ENCODE measurements at regions not wholly inside any gene's neighbourhood (a gene's known extent, or its start where the extent isn't known, plus 50 kb on each side); places are given as distances from the start of the nearest gene placed in this dataset.

DNA sequence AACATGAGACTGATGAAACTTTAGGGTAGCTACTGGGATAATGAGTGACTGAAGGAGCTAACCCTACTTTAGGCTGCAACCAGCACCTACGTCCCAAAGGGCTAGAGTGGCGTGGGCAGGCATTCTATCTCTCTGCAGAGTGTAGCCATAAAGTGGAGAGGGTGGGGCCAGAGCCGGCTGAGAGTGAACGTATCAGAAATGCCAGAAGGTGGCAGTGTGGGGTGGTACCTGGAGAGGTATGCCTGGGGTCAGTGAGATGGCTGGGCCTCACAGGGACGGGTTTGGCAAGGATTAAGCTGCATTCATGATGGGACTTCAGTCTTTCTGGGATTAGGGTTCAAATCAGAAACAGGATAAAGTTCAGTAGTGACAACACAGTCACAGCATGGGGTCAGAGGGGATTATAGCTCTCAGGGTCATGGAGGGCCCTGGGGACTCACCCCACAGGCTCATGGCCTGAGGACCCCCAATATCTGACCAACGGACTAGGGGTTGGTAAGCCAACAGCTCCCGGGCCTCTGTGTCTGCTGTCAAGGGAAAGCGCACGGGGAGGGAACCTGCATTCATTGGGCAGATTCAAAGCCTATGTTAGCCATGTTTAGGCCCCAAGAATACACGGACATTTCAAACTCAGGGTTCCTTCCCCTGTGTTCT, 86.5 kb upstream of the FOXB1 start:
- POLR2A ChIA-PET, result no interaction called here
- WGBS (ENCODE audit: insufficient coverage), result 48% methylated on average over 10 of the region's 10 CpGs
- Histone ChIP-seq H3K9me3 (ENCODE audit: control extremely low read depth in 1 of 3, control insufficient read depth in 2 of 3, insufficient read depth in 1 of 3, low read length in 2 of 3) (peaks cover 0 to 1% (median 0%) of the 10 kb centered on the region in 3 donors), H3K79me2 (ENCODE audit: control insufficient read depth, insufficient read depth, low read length) (no peaks in the 10 kb centered on the region), H2AFZ (ENCODE audit: insufficient read depth, low read depth, low read length, poor library complexity, severe bottlenecking) (peak overlapping the region; percentile 38), H3K4me3 (ENCODE audit: control extremely low read depth in 1 of 5, extremely low read depth in 1 of 5, insufficient read depth in 1 of 5, low read depth in 2 of 5, low read length in 4 of 5) (no peak overlapping the region), H3K36me3 (replicated peaks in 1 of 2; ENCODE audit: control extremely low read depth in 1 of 2, control insufficient read depth in 1 of 2, extremely low read depth in 1 of 2, insufficient read depth in 2 of 2, low read length in 1 of 2) (no peaks in the 10 kb centered on the region), H3K9ac (ENCODE audit: low read length) (no peak overlapping the region), H3K27me3 (replicated peaks in 1 of 4; ENCODE audit: control extremely low read depth in 1 of 4, control insufficient read depth in 3 of 4, insufficient read depth in 4 of 4, low read length in 3 of 4) (no peaks in the 10 kb centered on the region), H4K20me1 (ENCODE audit: control insufficient read depth, insufficient read depth, low read length, poor library complexity, severe bottlenecking) (no peaks in the 10 kb centered on the region), H3K4me2 (replicated peaks; ENCODE audit: low read depth, low read length, poor library complexity, severe bottlenecking) (no peak overlapping the region), H3K27ac (ENCODE audit: low read length in 2 of 2) (no peak overlapping the region), H3K4me1 (ENCODE audit: control insufficient read depth in 2 of 2, insufficient read depth in 2 of 2, low read length in 2 of 2) (no peaks in the 10 kb centered on the region)
- DNase-seq (peak; percentile 42), ATAC-seq (ENCODE audit: low read depth) (no peak)
- no peak overlapping the region for H3K4me3 Mint-ChIP-seq
- H3K9me3 Mint-ChIP-seq (ENCODE audit: insufficient read depth), result no peaks in the 10 kb centered on the region
- CTCF ChIA-PET, result interaction anchor here (0.7 to 2.0 kb wide), 5 partner anchors 11 to 262 kb away, joined by 3 to 8 read pairs (median 4); no protein-coding TSS in a partner anchor
- no peaks in the 10 kb centered on the region for H3K4me1 Mint-ChIP-seq
- no peak for TF ChIP-seq EZH2 (IDR thresholded peaks at IDR 0.05; ENCODE audit: borderline replicate concordance, insufficient read depth, low read depth, low read length, poor library complexity, severe bottlenecking)
- TF ChIP-seq, protein P1, sequence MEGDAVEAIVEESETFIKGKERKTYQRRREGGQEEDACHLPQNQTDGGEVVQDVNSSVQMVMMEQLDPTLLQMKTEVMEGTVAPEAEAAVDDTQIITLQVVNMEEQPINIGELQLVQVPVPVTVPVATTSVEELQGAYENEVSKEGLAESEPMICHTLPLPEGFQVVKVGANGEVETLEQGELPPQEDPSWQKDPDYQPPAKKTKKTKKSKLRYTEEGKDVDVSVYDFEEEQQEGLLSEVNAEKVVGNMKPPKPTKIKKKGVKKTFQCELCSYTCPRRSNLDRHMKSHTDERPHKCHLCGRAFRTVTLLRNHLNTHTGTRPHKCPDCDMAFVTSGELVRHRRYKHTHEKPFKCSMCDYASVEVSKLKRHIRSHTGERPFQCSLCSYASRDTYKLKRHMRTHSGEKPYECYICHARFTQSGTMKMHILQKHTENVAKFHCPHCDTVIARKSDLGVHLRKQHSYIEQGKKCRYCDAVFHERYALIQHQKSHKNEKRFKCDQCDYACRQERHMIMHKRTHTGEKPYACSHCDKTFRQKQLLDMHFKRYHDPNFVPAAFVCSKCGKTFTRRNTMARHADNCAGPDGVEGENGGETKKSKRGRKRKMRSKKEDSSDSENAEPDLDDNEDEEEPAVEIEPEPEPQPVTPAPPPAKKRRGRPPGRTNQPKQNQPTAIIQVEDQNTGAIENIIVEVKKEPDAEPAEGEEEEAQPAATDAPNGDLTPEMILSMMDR (IDR thresholded peaks at IDR 0.05), result no peak
- H3K27me3 Mint-ChIP-seq, result peaks cover 16% of the 10 kb centered on the region
- intact Hi-C loops (cut with micrococcal nuclease), result no loop called here
- H3K27ac Mint-ChIP-seq, result no peak overlapping the region

DNA sequence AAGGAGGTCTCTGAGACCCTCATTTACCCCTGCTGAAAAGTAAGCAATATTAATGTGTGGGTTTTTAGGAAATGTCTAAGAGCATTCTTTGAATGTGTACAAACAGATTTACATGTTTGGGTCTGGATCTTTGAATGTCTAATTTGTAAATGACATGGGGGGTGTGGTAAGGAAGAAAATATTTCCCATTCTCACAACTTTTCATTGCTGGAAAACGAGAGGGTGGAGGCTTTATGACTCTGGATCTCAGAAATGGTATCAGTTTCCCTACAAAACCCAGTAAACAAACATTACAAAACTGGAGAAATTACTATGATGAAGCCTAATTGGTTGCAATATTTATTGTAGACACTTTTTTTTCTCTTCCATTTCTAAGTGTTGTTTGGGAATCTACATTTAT, 98.1 kb upstream of the FOXB1 start:
- no peak for DNase-seq
- no peak overlapping the region for H3K4me3 Mint-ChIP-seq
- H3K9ac ChIP-seq (ENCODE audit: low read length), result no peak overlapping the region
- TF ChIP-seq, protein P1 (IDR thresholded peaks at IDR 0.05), result no peak
- TF ChIP-seq EZH2 (IDR thresholded peaks at IDR 0.05; ENCODE audit: borderline replicate concordance, insufficient read depth, low read depth, low read length, poor library complexity, severe bottlenecking), result no peak
- no peaks in the 10 kb centered on the region for H3K9me3 Mint-ChIP-seq (ENCODE audit: insufficient read depth)
- H3K4me2 ChIP-seq (replicated peaks; ENCODE audit: low read depth, low read length, poor library complexity, severe bottlenecking), result no peak overlapping the region
- intact Hi-C loops (cut with micrococcal nuclease), result no loop called here
- no peaks in the 10 kb centered on the region for H3K9me3 ChIP-seq (ENCODE audit: control extremely low read depth in 1 of 3, control insufficient read depth in 2 of 3, insufficient read depth in 1 of 3, low read length in 2 of 3)
- H3K27ac ChIP-seq (ENCODE audit: low read length in 2 of 2), result no peak overlapping the region
- no peaks in the 10 kb centered on the region for H3K36me3 ChIP-seq (replicated peaks in 1 of 2; ENCODE audit: control extremely low read depth in 1 of 2, control insufficient read depth in 1 of 2, extremely low read depth in 1 of 2, insufficient read depth in 2 of 2, low read length in 1 of 2)
- H3K4me3 ChIP-seq (ENCODE audit: control extremely low read depth in 1 of 5, extremely low read depth in 1 of 5, insufficient read depth in 1 of 5, low read depth in 2 of 5, low read length in 4 of 5), result no peak overlapping the region
- H3K27me3 Mint-ChIP-seq, result peaks cover 44% of the 10 kb centered on the region
- no peaks in the 10 kb centered on the region for H4K20me1 ChIP-seq (ENCODE audit: control insufficient read depth, insufficient read depth, low read length, poor library complexity, severe bottlenecking)
- CTCF ChIA-PET, result no interaction called here
- no peaks in the 10 kb centered on the region for H3K4me1 Mint-ChIP-seq
- H3K4me1 ChIP-seq (ENCODE audit: control insufficient read depth in 2 of 2, insufficient read depth in 2 of 2, low read length in 2 of 2), result no peaks in the 10 kb centered on the region
- POLR2A ChIA-PET, result no interaction called here
- H3K79me2 ChIP-seq (ENCODE audit: control insufficient read depth, insufficient read depth, low read length), result no peaks in the 10 kb centered on the region
- no CpG with 5 or more reads among the region's 1 CpG for WGBS (ENCODE audit: insufficient coverage)
- H3K27ac Mint-ChIP-seq, result no peak overlapping the region
- no peak for ATAC-seq (ENCODE audit: low read depth)
- H2AFZ ChIP-seq (ENCODE audit: insufficient read depth, low read depth, low read length, poor library complexity, severe bottlenecking), result no peak overlapping the region
- peaks cover 0 to 13% (median 4%) of the 10 kb centered on the region in 4 experiments for H3K27me3 ChIP-seq (replicated peaks in 1 of 4; ENCODE audit: control extremely low read depth in 1 of 4, control insufficient read depth in 3 of 4, insufficient read depth in 4 of 4, low read length in 3 of 4)
